Upper lobe of left lung (tissue), 6 donors: ENCODE measurements at regions not wholly inside any gene's neighbourhood (a gene's known extent, or its start where the extent isn't known, plus 50 kb on each side); places are given as distances from the start of the nearest gene placed in this dataset.
"Not testable (repeated sequence)": the region's sequence is repeated elsewhere in the genome, so short reads cannot be mapped to it uniquely, and the experiment has no call there.

ENCODE experiments used
- ATAC-seq, 2 donors: fragments of 200-7000 bp; cut with Tn5 transposase; one replicate each; pipeline ENCODE4 v1.9.1; 2022; ENCODE audit warnings: mild to moderate bottlenecking in 2 of 2, moderate library complexity in 2 of 2; ENCODE audit not compliant: low FRiP score in 2 of 2
- DNase-seq, 2 donors: peaks; one replicate each; pipeline ENCODE4 v3.0.0-alpha.2; 2019 to 2020
- H3K27ac ChIP-seq, 4 donors: fragments of 200-600 bp; sonication (generic); one replicate each; pipeline ENCODE4 v1.5.1; 2016 to 2019
- H3K27me3 ChIP-seq, 4 donors: fragments of 200-600 bp; sonication (generic); one replicate each; pipeline ENCODE4 v1.5.1; 2017 to 2019
- H3K36me3 ChIP-seq, 4 donors: fragments of 200-600 bp; sonication (generic); one replicate each; pipeline ENCODE4 v1.5.1; 2016 to 2019
- H3K4me1 ChIP-seq, 4 donors: fragments of 200-600 bp; sonication (generic); one replicate each; pipeline ENCODE4 v1.5.1; 2018 to 2019
- H3K4me3 ChIP-seq, 4 donors: fragments of 200-600 bp; sonication (generic); one replicate each; pipeline ENCODE4 v1.5.1; 2017 to 2019; ENCODE audit warnings: mild to moderate bottlenecking in 2 of 4, moderate library complexity in 1 of 4
- H3K9me3 ChIP-seq, 4 donors: fragments of 200-600 bp; sonication (generic); one replicate each; pipeline ENCODE4 v1.5.1; 2018 to 2019
- EP300 ChIP-seq, 4 donors: sonication (generic); formaldehyde crosslinking; IDR thresholded peaks; one replicate each; pipeline ENCODE4 v1.5.1; 2017; ENCODE audit warnings: antibody characterized with exemption in 4 of 4, control low read depth in 2 of 4
- POLR2A ChIP-seq, 4 donors: fragments of 450-650 bp; IDR thresholded peaks; one replicate each; pipeline ENCODE4 v1.5.1; 2016 to 2017; ENCODE audit warnings: antibody characterized with exemption in 4 of 4, mild to moderate bottlenecking in 2 of 4
- POLR2AphosphoS5 ChIP-seq, 2 donors: sonication (generic); formaldehyde crosslinking; IDR thresholded peaks; one replicate each; pipeline ENCODE4 v1.5.1; 2017; ENCODE audit warnings: antibody characterized with exemption in 2 of 2
- WGBS, 2 donors: methylation state at CpG; one replicate each; pipeline ENCODE4 v1.1.5; 2017 to 2018; 5-methylcytosine and 5-hydroxymethylcytosine counted together
- TF ChIP-seq, protein P1 (sequence below), 6 experiments: fragments of 450-650 bp in 4 of 6; fragments of 200-600 bp in 2 of 6; sonication (generic) in 2 of 6; IDR thresholded peaks; one replicate each; pipeline ENCODE4 v1.5.1; 2016 to 2019; ENCODE audit warnings: antibody characterized with exemption in 6 of 6
- donor health status: DM: no; HTN: no; CAD: no; lungs with moderate emphysema.
- donor health status: DM: no; HTN: yes; CAD: no; lungs with severe emphysema.

DNA sequence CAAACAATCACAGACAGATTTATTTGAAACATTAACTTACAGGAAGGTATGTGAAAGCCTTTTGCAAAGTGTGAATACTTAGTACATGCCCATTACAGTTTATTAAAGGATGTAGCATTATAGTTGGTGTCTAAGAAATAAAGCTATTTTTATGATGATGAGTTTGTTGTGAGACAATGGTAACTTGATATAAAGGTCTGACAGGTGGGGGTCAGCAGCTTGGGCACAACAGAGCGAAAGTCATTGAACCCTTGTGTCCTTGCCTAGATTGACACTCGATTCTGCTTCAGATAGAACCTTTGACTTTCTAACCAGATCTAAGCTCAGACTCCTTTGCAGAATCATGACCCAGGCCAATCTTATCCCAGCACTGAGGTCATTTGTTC lies 777.9 kb downstream of the NTRK3 start:
- 75 to 82% methylated on average over 2 of the region's 2 CpGs for WGBS, 2 donors
- H3K36me3 ChIP-seq: no peaks in the 10 kb centered on the region
- H3K9me3 ChIP-seq: no peaks in the 10 kb centered on the region
- H3K4me1 ChIP-seq: no peaks in the 10 kb centered on the region
- no peaks in the 10 kb centered on the region for H3K27me3 ChIP-seq
- no peak overlapping the region for H3K27ac ChIP-seq
- TF ChIP-seq, protein P1, sequence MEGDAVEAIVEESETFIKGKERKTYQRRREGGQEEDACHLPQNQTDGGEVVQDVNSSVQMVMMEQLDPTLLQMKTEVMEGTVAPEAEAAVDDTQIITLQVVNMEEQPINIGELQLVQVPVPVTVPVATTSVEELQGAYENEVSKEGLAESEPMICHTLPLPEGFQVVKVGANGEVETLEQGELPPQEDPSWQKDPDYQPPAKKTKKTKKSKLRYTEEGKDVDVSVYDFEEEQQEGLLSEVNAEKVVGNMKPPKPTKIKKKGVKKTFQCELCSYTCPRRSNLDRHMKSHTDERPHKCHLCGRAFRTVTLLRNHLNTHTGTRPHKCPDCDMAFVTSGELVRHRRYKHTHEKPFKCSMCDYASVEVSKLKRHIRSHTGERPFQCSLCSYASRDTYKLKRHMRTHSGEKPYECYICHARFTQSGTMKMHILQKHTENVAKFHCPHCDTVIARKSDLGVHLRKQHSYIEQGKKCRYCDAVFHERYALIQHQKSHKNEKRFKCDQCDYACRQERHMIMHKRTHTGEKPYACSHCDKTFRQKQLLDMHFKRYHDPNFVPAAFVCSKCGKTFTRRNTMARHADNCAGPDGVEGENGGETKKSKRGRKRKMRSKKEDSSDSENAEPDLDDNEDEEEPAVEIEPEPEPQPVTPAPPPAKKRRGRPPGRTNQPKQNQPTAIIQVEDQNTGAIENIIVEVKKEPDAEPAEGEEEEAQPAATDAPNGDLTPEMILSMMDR (IDR thresholded peaks at IDR 0.05): no peak
- no peak for TF ChIP-seq POLR2A (IDR thresholded peaks at IDR 0.05)
- no peak for TF ChIP-seq EP300 (IDR thresholded peaks at IDR 0.05)
- no peak for TF ChIP-seq POLR2AphosphoS5 (IDR thresholded peaks at IDR 0.05)
- ATAC-seq: no peak
- no peak overlapping the region for H3K4me3 ChIP-seq
- no peak for DNase-seq

DNA sequence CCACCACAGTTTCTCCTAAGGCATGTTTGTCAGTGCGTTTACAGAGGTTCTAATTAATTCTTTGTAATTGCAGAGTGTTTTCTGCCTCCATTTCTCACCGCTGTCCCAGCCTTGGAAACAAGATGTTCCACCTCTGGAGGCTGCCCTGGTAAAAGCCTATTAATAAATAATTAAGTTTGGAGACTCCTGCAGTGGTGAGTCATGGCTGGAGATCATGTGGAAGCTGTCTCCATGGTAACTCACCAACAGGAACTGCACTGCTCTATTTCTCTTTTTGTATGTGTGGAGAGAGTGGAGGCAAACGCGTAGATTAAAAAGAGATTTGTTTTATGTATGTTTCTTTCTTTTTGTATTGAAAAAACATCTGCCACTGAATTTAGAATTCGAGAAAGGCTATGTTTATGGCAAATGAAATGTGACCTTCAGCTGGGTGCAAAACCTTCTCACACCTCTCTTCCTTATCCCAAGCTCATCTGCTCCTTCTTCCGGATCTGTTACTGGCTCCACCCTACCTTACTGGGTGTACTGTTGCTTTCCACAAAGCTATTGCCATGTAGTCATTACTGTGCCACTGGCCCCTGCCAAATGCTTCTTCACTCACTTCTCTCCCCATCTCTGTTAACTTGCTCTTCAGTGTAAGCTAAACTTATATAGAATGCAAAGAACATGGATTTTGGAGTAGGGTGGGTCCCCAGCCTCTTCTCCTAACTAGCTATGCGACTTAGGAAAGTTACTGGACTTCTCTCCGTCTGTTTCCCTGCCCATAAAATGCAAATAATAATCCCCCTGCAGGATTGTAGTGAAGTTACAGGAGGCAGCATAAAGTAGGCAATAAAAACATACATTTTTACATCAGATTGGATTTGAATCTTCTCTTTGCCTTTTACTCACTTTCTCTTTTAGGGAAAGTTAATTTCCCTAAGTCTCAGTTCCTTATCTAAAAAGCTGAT lies 778.5 kb downstream of the NTRK3 start:
- 33 to 37% methylated on average over 8 of the region's 8 CpGs for WGBS, 2 donors
- Histone ChIP-seq H3K27ac (no peak overlapping the region), H3K9me3 (no peaks in the 10 kb centered on the region), H3K4me1 (no peaks in the 10 kb centered on the region), H3K36me3 (no peaks in the 10 kb centered on the region), H3K4me3 (no peak overlapping the region), H3K27me3 (no peaks in the 10 kb centered on the region)
- ATAC-seq (peak; percentile 75 to 88), DNase-seq (peak in 1 of 2 donors; percentile 40)
- TF ChIP-seq EP300 (IDR thresholded peaks at IDR 0.05) (no peak), POLR2A (IDR thresholded peaks at IDR 0.05) (no peak)
- TF ChIP-seq, protein P1 (IDR thresholded peaks at IDR 0.05): peak in 1 of 6 experiments; percentile 7

DNA sequence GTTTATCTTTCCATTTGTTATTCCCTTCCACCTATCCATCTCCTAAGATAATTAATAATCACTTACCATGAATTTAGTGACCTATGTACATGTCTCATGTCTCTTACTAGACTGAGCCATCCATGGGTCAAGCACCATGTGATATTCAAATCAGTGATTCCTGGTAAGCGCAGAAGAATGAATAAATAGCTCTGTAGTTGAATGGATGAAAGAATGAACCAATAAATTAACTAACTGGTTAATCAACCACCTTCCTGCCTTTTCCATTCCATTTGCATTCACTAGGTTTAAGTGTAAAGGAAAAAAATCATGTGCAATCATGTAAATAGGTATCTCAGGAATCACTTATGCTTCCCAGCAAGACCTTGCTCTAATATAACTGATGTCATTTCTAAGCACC lies 779.5 kb downstream of the NTRK3 start:
- no peak for ATAC-seq
- 94 to 97% methylated on average over 1 of the region's 1 CpG for WGBS, 2 donors

DNA sequence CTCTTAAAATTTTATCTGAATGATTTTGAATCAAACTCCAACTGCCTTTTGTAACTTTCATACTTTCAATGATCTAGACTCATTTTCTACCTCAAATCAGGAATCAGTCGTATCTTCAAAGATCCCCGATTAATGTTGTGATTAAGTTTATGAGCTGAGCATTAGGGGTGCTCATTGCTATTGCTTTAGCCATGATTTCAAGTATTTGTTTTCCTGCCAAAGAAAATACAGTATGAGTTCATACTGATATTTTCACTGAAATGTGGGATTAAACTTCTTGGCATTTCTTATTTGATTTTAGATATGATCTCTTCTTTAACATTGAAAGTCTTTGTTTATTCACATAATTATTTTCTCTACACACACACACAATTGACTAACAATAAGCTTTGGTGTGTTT lies 785.6 kb downstream of the NTRK3 start:
- DNase-seq (no peak), ATAC-seq (no peak)
- Histone ChIP-seq H3K27me3 (no peaks in the 10 kb centered on the region), H3K27ac (no peak overlapping the region), H3K4me3 (no peak overlapping the region), H3K4me1 (no peaks in the 10 kb centered on the region), H3K9me3 (no peaks in the 10 kb centered on the region), H3K36me3 (no peaks in the 10 kb centered on the region)
- 35 to 67% methylated on average over 2 of the region's 2 CpGs for WGBS, 2 donors
- TF ChIP-seq POLR2AphosphoS5 (IDR thresholded peaks at IDR 0.05) (no peak), EP300 (IDR thresholded peaks at IDR 0.05) (no peak), POLR2A (IDR thresholded peaks at IDR 0.05) (no peak)
- TF ChIP-seq, protein P1 (IDR thresholded peaks at IDR 0.05): no peak

More for the DNA sequence above, 779.5 kb downstream of the NTRK3 start:
- no peaks in the 10 kb centered on the region for H3K9me3 ChIP-seq
- no peak overlapping the region for H3K27ac ChIP-seq
- no peak for DNase-seq
- no peaks in the 10 kb centered on the region for H3K4me1 ChIP-seq
- no peak overlapping the region for H3K4me3 ChIP-seq
- H3K27me3 ChIP-seq: no peaks in the 10 kb centered on the region
- H3K36me3 ChIP-seq: no peaks in the 10 kb centered on the region
- TF ChIP-seq EP300 (IDR thresholded peaks at IDR 0.05) (no peak), POLR2AphosphoS5 (IDR thresholded peaks at IDR 0.05) (no peak), POLR2A (IDR thresholded peaks at IDR 0.05) (no peak)
- TF ChIP-seq, protein P1 (IDR thresholded peaks at IDR 0.05): no peak

DNA sequence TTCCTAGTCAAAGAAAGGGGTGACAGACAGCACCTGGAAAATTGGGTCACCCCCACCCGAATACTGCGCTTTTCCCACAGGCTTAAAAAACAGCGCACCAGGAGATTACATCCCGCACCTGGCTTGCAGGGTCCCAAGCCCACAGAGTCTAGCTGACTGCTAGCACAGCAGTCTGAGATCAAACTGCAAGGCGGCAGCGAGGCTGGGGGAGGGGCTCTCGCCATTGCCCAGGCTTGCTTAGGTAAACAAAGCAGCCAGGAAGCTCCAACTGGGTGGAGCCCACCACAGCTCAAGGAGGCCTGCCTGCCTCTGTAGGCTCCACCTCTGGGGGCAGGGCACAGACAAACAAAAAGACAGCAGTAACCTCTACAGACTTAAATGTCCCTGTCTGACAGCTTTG lies 792.6 kb downstream of the NTRK3 start:
- 60 to 100% methylated on average over 2 to 7 of the region's 7 CpGs for WGBS, 2 donors
- not testable (repeated sequence) for ATAC-seq, H3K27me3 ChIP-seq, H3K27ac ChIP-seq, H3K9me3 ChIP-seq, H3K4me1 ChIP-seq, H3K36me3 ChIP-seq, H3K4me3 ChIP-seq
- DNase-seq: peak in 1 of 2 donors; percentile 29
